ENCODE measurements at regions not wholly inside any gene's neighbourhood (a gene's known extent, or its start where the extent isn't known, plus 50 kb on each side); places are given as distances from the start of the nearest gene placed in this dataset.

DNA sequence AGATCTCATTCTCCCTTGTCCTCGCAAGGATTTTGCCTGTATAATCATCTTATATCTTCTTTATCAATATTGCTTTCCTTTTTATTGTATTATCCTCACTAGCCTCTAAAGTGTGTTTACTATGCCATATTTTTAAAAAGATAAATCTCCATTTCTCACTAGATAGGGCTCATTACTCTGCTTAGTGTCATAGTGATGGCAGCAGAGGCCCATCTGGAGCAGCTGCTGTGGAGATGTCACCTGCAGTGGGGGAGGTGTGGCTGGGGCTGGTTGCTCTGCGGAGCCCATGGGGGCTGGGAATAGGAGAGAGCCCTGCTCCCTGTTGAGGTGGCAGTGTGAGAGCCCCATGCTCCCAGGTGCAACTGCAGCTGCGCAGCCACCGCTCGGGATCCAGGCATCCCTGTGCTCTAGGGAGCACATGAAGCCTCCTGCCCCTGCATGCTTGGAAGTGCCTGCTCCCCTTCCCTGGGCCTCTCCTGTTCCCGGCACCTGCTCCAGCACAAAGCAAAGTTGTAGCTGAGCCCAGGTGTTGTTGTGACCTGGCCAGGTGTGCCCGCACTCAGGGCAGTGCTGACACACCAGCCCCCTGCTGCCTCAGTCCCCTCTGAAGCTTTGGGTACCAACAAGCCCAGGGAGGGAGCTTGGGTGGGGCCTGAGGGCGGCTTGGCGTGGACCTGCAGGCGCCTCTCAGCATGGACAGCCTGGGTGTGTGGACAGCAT is 144.6 kb upstream of the MRPS30 start:
- Histone ChIP-seq H3K27me3 (no peaks in the 10 kb centered on the region), H3K4me3 (no peak overlapping the region), H3K36me3 (no peaks in the 10 kb centered on the region), H3K9me3 (peaks cover 0 to 10% (median 0%) of the 10 kb centered on the region in 4 donors), H3K4me1 (no peaks in the 10 kb centered on the region), H3K27ac (no peak overlapping the region)
- 89 to 91% methylated on average over 4 to 7 of the region's 10 CpGs for WGBS, 2 donors
- no peak for DNase-seq (ENCODE audit: low spot score in 2 of 2)
- TF ChIP-seq EP300 (IDR thresholded peaks at IDR 0.05), result no peak
- no peak for TF ChIP-seq CTCF (IDR thresholded peaks at IDR 0.05)
- no peak for TF ChIP-seq POLR2A (IDR thresholded peaks at IDR 0.05)

GRCh38 chr5:44661851-44662250 is 146.9 kb upstream of the MRPS30 start:
- H3K27me3 ChIP-seq, result no peaks in the 10 kb centered on the region
- no peaks in the 10 kb centered on the region for H3K36me3 ChIP-seq
- WGBS, 2 donors, result 82 to 83% methylated on average over 1 of the region's 1 CpG
- H3K4me1 ChIP-seq, result no peaks in the 10 kb centered on the region
- no peak overlapping the region for H3K27ac ChIP-seq
- no peak overlapping the region for H3K4me3 ChIP-seq
- peaks cover 0 to 7% (median 0%) of the 10 kb centered on the region in 4 donors for H3K9me3 ChIP-seq
- TF ChIP-seq POLR2A (IDR thresholded peaks at IDR 0.05), result no peak
- no peak for TF ChIP-seq EP300 (IDR thresholded peaks at IDR 0.05)
- TF ChIP-seq CTCF (IDR thresholded peaks at IDR 0.05), result no peak
- DNase-seq (ENCODE audit: low spot score in 2 of 2), result no peak

DNA sequence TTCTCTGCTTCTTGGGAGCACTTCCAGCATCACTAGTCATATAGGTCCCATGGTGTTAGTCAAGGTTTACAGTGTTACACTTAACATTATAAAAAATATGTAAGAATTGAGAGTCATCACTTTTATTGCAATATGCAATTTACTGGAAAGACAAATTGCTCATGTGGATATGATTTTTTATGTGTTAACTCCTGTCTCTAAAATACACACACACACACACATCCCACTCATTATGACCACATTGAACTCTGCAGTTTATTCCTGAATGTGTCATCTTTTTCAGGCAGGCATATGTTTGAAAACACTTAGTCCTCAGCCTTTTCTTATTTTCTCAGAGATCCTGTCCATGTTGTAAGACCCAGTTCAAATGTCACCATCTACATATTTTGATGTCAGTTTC is 148.5 kb upstream of the MRPS30 start:
- Histone ChIP-seq H3K27ac (no peak overlapping the region), H3K4me3 (no peak overlapping the region), H3K36me3 (no peaks in the 10 kb centered on the region), H3K27me3 (no peaks in the 10 kb centered on the region), H3K9me3 (peaks cover 0 to 22% (median 0%) of the 10 kb centered on the region in 4 donors), H3K4me1 (no peaks in the 10 kb centered on the region)
- no peak for DNase-seq (ENCODE audit: low spot score in 2 of 2)
- no peak for TF ChIP-seq CTCF (IDR thresholded peaks at IDR 0.05)
- TF ChIP-seq EP300 (IDR thresholded peaks at IDR 0.05), result no peak
- no peak for TF ChIP-seq POLR2A (IDR thresholded peaks at IDR 0.05)

DNA sequence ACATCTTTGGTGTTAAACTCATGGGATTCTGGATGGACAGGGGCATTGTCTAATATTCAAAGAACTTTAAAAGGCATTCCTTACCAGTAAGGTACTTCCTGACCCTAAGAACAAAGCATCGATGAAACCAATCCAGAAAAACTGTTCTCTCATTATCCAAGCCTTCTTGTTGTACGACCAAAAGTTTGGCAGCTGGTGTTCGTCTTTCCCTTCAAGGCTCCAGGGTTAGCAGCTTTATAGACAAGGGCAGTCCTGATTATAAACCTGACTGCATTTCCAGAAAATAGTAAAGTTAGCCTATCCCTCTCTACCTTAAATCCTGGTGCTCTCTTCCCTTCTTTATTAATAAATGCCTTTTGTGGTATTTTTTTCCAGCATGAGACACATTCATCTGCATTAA is 149.4 kb upstream of the MRPS30 start:
- DNase-seq (ENCODE audit: low spot score in 2 of 2), result no peak
- Histone ChIP-seq H3K36me3 (no peaks in the 10 kb centered on the region), H3K4me1 (no peaks in the 10 kb centered on the region), H3K27me3 (no peaks in the 10 kb centered on the region), H3K27ac (no peak overlapping the region), H3K9me3 (peaks cover 0 to 19% (median 0%) of the 10 kb centered on the region in 4 donors), H3K4me3 (no peak overlapping the region)
- 23 to 25% methylated on average over 3 of the region's 3 CpGs for WGBS, 2 donors
- TF ChIP-seq EP300 (IDR thresholded peaks at IDR 0.05) (no peak), POLR2A (IDR thresholded peaks at IDR 0.05) (no peak), CTCF (IDR thresholded peaks at IDR 0.05) (no peak)

- H3K27me3 ChIP-seq, result no peaks in the 10 kb centered on the region
- no peaks in the 10 kb centered on the region for H3K36me3 ChIP-seq
- peaks cover 0 to 19% (median 0%) of the 10 kb centered on the region in 4 donors for H3K9me3 ChIP-seq
- no peaks in the 10 kb centered on the region for H3K4me1 ChIP-seq
- DNase-seq (ENCODE audit: low spot score in 2 of 2), result no peak
- H3K4me3 ChIP-seq, result no peak overlapping the region
- WGBS, 2 donors, result 55 to 59% methylated on average over 2 of the region's 2 CpGs
- no peak overlapping the region for H3K27ac ChIP-seq
- TF ChIP-seq EP300 (IDR thresholded peaks at IDR 0.05) (no peak), CTCF (IDR thresholded peaks at IDR 0.05) (no peak), POLR2A (IDR thresholded peaks at IDR 0.05) (no peak)
Observed at GRCh38 chr5:44652674-44653073, 156.1 kb upstream of the MRPS30 start.

Data from tibial nerve (tissue), 4 donors.